Astrocyte of the cerebellum (primary cell): ENCODE measurements at regions not wholly inside any gene's neighbourhood (a gene's known extent, or its start where the extent isn't known, plus 50 kb on each side); places are given as distances from the start of the nearest gene placed in this dataset.
A peak's percentile ranks its signal among the peaks of the same experiment; 100 is the strongest.

Experiments
- DNase-seq: peaks from one replicate; pipeline ENCODE4 v3.0.0-alpha.2; 2011; ENCODE audit warnings: low read depth
- H3K4me3 ChIP-seq: 2 replicates; pipeline ENCODE4 v1.5.1; 2011; ENCODE audit warnings: mild to moderate bottlenecking, low read depth, low read length, moderate library complexity
- in situ Hi-C: cut with HindIII; loops from 2 replicates; pipeline ENCODE4 v1.10.0; 2017; ENCODE audit warnings: low sequenced_read_pairs
- TF ChIP-seq, protein P1 (sequence below): IDR thresholded peaks from 2 replicates; pipeline ENCODE4 v1.5.1; 2012; ENCODE audit warnings: low read length, low read depth, moderate library complexity, mild to moderate bottlenecking; ENCODE audit errors: missing control alignments

DNA sequence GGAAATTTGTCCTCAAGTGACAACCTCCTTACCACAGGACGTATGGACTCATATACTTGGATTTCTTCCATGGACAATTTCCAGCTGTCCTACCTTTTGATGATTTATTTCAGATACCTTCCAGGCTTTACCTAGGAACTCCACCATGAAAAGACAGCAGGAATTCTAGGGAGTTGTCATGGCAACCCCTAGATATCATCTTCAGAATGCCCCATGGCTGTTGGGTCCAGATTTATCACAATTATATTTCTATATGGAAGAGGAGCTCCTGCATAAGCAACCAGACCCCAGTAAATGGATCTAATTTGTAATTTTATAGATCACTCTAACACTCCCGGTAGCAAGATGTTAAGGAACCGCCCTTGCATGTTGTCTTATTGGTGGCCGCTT, 102.3 kb upstream of the ZNF521 start:
- no peak overlapping the region for H3K4me3 ChIP-seq
- TF ChIP-seq, protein P1, sequence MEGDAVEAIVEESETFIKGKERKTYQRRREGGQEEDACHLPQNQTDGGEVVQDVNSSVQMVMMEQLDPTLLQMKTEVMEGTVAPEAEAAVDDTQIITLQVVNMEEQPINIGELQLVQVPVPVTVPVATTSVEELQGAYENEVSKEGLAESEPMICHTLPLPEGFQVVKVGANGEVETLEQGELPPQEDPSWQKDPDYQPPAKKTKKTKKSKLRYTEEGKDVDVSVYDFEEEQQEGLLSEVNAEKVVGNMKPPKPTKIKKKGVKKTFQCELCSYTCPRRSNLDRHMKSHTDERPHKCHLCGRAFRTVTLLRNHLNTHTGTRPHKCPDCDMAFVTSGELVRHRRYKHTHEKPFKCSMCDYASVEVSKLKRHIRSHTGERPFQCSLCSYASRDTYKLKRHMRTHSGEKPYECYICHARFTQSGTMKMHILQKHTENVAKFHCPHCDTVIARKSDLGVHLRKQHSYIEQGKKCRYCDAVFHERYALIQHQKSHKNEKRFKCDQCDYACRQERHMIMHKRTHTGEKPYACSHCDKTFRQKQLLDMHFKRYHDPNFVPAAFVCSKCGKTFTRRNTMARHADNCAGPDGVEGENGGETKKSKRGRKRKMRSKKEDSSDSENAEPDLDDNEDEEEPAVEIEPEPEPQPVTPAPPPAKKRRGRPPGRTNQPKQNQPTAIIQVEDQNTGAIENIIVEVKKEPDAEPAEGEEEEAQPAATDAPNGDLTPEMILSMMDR, result no peak
- in situ Hi-C loops, result no loop called here
- no peak for DNase-seq

GRCh38 chr18:25453556-25454269, 101.7 kb upstream of the ZNF521 start:
- H3K4me3 ChIP-seq, result no peak overlapping the region
- in situ Hi-C loops, result no loop called here
- DNase-seq, result peak; percentile 50
- TF ChIP-seq, protein P1, result no peak

DNA sequence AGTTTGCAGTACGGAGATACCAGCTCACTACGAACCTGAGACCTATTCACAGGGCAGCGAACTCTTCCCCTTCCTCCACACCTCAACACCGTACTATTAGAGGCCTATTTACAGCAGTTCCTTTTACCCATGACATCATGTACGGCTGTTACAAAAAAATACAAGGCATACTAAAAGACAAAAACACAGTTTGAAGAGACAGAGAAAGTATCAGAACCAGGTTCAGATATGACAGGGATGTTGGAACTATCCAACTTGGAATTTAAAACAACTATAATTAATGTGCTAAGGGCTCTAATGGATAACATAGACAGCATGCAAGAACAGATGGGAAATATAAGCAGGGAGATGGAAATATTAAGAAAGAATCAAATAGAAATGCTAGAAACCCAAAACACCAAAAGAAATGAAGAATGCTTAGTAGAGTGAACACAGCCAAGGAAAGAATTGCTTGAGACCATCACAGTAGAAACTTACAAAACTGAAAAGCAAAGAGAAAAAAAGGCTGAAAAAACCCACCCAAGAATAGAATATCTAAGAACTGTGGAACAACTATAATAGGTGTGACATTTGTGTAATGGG, 99.2 kb upstream of the ZNF521 start:
- in situ Hi-C loops, result no loop called here
- H3K4me3 ChIP-seq, result no peak overlapping the region
- TF ChIP-seq, protein P1, result no peak
- DNase-seq, result no peak

- TF ChIP-seq, protein P1, result no peak
- in situ Hi-C loops, result no loop called here
- DNase-seq, result no peak
- H3K4me3 ChIP-seq, result no peak overlapping the region
These were observed 97.1 kb upstream of the ZNF521 start for GRCh38 chr18:25449046-25449445.

DNA sequence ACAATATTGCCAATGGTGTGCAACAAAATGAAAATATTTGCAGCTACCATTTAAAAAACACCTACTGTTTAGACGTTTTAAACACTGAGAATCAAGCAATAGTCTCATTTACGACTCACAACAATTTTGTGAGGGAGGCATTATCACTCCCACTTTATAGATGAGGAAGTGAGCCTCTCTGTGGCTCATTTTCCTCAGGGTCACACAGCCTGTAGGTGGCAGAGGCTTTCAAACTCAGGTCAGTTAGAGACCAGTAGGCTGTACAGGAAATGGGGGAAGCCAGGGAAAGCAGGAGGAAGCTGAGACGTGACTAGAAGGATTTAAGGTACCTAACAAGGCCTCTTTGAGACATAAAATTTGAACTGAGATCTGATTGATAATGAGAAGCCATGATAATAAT, 95.0 kb upstream of the ZNF521 start:
- DNase-seq, result no peak
- TF ChIP-seq, protein P1, result no peak
- in situ Hi-C loops, result no loop called here
- no peak overlapping the region for H3K4me3 ChIP-seq

DNA sequence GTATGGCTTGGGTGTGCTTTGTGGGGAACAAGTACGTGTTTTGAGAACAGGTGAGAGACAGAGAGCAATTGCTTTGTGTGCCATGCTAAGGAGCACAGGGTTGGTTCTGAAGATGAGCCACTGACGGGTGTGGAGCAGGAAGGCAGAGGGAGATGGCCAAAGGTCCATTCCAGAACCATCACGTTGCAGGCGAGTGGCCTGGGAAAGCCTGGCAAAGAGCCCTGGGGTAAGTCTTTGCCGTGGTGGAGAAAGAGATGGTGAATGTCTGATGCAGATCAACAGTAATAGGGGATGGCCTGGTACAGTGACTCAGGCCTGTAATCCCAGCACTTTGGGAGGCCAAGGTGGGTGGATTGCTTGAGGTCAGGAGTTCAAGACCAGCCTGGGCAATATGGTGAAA, 93.5 kb upstream of the ZNF521 start:
- H3K4me3 ChIP-seq, result no peak overlapping the region
- TF ChIP-seq, protein P1, result no peak
- in situ Hi-C loops, result no loop called here
- no peak for DNase-seq
